Stimulated activated naive B cell treated with anti-CD40 and anti-IgM and Interleukin-4, amounts not matched to agents 10 μg/mL and 1 μg/mL and 100 μg/mL, for 72 hours (primary cell): ENCODE measurements at regions not wholly inside any gene's neighbourhood (a gene's known extent, or its start where the extent isn't known, plus 50 kb on each side); places are given as distances from the start of the nearest gene placed in this dataset.
"Not testable (repeated sequence)": the region's sequence is repeated elsewhere in the genome, so short reads cannot be mapped to it uniquely, and the experiment has no call there.

Source experiments
- ATAC-seq, 2 donors: fragments of 150-1000 bp; cut with Tn5 transposase; replicated peaks; 2 replicates each; pipeline ENCODE4 v1.10.0; 2021; ENCODE audit warnings: moderate library complexity in 1 of 2
- DNase-seq: peaks from one replicate; pipeline ENCODE4 v3.0.0; 2021
- H3K27ac Mint-ChIP-seq: one replicate; pipeline ENCODE4 v1.8.0; 2022; ENCODE audit warnings: mild to moderate bottlenecking, mixed read lengths
- H3K27me3 Mint-ChIP-seq, 2 donors: one replicate each; pipeline ENCODE4 v1.8.0; 2022; ENCODE audit warnings: mixed read lengths in 2 of 2
- H3K36me3 Mint-ChIP-seq, 2 donors: one replicate each; pipeline ENCODE4 v1.8.0; 2022; ENCODE audit warnings: mixed read lengths in 2 of 2, mild to moderate bottlenecking in 1 of 2
- H3K4me1 Mint-ChIP-seq, 2 donors: one replicate each; pipeline ENCODE4 v1.8.0; 2022; ENCODE audit warnings: mixed read lengths in 2 of 2, mild to moderate bottlenecking in 1 of 2
- H3K4me3 Mint-ChIP-seq, 2 donors: one replicate each; pipeline ENCODE4 v1.8.0; 2022; ENCODE audit warnings: mild to moderate bottlenecking in 2 of 2, mixed read lengths in 2 of 2, moderate library complexity in 1 of 2
- H3K9me3 Mint-ChIP-seq, 2 donors: one replicate each; pipeline ENCODE4 v1.8.0; 2022; ENCODE audit warnings: mixed read lengths in 2 of 2, mild to moderate bottlenecking in 1 of 2

DNA sequence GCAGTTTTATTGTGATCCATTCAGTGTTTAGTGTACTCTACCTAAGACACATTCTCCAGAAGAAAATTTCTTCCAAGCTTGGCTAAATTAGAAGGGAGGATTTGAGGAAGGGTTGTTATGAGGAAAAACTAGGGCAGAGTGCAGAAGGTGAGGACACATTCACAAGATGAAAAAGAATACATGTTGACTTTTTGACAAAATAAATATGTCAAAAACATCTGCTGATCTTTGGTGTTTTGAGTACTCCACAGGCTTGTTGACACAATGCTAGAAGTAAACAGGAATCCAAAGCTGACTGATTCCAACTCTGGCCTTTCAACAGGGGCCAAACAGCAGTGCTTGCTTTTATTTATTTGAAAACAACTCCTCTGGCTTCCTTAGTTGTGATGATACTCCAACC lies 125.8 kb upstream of the SLC7A11 start:
- Mint-ChIP-seq H3K4me3 (no peak overlapping the region), H3K27ac (no peak overlapping the region), H3K4me1 (no peaks in the 10 kb centered on the region), H3K27me3 (no peaks in the 10 kb centered on the region), H3K36me3 (no peaks in the 10 kb centered on the region), H3K9me3 (peaks cover 2 to 6% of the 10 kb centered on the region in 2 donors)
- DNase-seq (no peak), ATAC-seq (no peak)

DNA sequence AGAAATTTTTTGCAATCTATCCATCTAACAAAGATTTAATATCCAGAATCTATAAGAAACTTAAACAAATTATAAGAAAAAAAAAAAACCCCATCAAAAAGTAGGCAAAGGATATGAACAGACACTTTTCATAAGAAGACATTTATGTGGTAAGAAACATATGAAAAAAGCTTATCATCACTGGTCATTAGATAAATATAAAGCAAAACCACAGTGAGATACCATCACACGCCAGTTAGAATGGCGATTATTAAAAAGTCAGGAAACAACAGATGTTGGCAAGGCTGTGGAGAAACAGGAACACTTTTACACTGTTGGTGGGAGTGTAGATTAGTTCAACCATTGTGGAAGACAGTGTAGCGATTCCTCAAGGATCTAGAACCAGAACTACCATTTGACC lies 110.3 kb upstream of the SLC7A11 start:
- DNase-seq, H3K9me3 Mint-ChIP-seq, H3K4me1 Mint-ChIP-seq, H3K27me3 Mint-ChIP-seq, H3K4me3 Mint-ChIP-seq, ATAC-seq, H3K36me3 Mint-ChIP-seq, H3K27ac Mint-ChIP-seq: not testable (repeated sequence)

DNA sequence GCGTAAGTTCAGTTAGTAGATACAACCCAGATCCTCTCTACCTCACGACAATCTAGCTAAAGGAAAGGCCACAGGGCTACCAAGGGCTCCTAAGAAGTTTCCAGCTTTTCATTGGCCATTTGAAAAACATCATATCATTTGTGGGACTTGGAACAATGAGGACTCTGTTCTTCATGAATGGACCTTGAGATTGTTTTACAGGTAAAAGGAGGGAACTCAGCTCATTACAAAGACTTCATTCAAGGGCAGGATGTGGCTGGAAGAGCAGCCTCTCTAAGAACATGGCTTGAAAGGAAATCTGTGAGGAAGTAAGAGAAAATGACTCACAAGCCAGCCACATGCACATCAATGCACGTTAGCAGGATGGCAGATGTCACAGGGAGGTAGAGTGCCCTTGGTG lies 105.9 kb upstream of the SLC7A11 start:
- H3K36me3 Mint-ChIP-seq: no peaks in the 10 kb centered on the region
- H3K4me3 Mint-ChIP-seq: no peak overlapping the region
- H3K27me3 Mint-ChIP-seq: no peaks in the 10 kb centered on the region
- peaks cover 0 to 4% of the 10 kb centered on the region in 2 donors for H3K9me3 Mint-ChIP-seq
- ATAC-seq: no peak
- no peaks in the 10 kb centered on the region for H3K4me1 Mint-ChIP-seq
- H3K27ac Mint-ChIP-seq: no peak overlapping the region
- no peak for DNase-seq

DNA sequence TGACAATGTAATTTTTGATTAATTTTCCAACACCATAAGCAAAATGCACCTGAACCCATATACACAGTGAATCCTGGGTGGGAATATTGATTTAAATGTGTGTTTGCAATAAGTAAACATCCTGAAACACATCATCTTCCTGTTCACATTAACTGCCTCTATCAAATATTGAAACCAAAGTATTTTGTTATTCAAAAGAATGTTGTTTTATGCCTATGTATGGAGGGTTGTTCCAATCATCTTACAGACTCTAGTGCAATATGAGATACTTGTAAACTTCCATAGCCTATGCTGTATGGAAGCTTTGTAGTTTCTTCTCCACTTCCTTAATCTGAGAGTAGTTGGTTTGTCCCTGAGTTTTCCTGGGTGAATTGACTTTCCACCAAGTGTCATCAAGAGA lies 105.4 kb upstream of the SLC7A11 start:
- no peak for ATAC-seq
- DNase-seq: no peak
- Mint-ChIP-seq H3K27ac (no peak overlapping the region), H3K36me3 (no peaks in the 10 kb centered on the region), H3K4me1 (no peaks in the 10 kb centered on the region), H3K4me3 (no peak overlapping the region), H3K27me3 (no peaks in the 10 kb centered on the region), H3K9me3 (peaks cover 0 to 2% of the 10 kb centered on the region in 2 donors)

DNA sequence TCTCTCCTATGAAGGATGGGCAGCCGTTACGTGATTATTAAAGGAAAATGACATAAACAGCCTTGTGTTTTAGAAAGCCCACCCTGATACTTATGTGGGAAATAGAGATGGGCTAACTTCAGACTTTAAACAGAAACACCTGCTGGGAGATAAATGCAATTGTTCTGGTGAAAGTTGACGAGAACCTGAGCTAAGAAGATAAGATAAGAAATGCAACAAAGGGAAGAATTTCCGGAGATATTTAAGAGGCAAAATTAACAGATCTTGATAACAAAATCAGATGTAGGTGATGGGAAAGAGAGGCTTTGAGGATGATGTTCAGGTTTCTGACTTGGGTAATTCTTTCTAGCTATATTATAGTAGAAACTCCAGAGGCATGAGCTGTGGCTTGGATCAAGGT lies 102.7 kb upstream of the SLC7A11 start:
- no peaks in the 10 kb centered on the region for H3K27me3 Mint-ChIP-seq
- no peak overlapping the region for H3K4me3 Mint-ChIP-seq
- DNase-seq (no peak), ATAC-seq (no peak)
- no peak overlapping the region for H3K27ac Mint-ChIP-seq
- no peaks in the 10 kb centered on the region for H3K4me1 Mint-ChIP-seq
- no peaks in the 10 kb centered on the region for H3K9me3 Mint-ChIP-seq
- no peaks in the 10 kb centered on the region for H3K36me3 Mint-ChIP-seq

DNA sequence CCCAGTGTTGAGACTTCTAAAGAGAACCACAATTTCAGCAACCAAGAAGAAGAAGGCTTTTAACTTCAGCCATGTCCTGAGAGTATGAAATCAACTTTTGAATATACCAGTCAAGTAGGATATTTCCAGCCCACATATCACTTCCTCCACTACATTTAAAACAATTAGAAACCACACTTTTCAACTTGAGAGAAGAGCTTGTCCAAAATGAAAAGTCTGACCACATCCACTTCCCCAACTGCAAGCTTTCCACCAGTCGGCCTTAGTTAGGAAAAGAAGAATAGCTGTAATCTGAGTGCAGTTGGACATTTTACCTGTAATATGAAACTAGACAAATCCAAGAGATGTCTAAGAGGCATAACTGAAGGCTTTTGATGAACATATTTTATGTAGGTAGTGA lies 101.9 kb upstream of the SLC7A11 start:
- DNase-seq: no peak
- Mint-ChIP-seq H3K4me3 (no peak overlapping the region), H3K36me3 (no peaks in the 10 kb centered on the region), H3K27ac (no peak overlapping the region), H3K4me1 (no peaks in the 10 kb centered on the region), H3K27me3 (no peaks in the 10 kb centered on the region), H3K9me3 (no peaks in the 10 kb centered on the region)
- ATAC-seq: no peak

DNA sequence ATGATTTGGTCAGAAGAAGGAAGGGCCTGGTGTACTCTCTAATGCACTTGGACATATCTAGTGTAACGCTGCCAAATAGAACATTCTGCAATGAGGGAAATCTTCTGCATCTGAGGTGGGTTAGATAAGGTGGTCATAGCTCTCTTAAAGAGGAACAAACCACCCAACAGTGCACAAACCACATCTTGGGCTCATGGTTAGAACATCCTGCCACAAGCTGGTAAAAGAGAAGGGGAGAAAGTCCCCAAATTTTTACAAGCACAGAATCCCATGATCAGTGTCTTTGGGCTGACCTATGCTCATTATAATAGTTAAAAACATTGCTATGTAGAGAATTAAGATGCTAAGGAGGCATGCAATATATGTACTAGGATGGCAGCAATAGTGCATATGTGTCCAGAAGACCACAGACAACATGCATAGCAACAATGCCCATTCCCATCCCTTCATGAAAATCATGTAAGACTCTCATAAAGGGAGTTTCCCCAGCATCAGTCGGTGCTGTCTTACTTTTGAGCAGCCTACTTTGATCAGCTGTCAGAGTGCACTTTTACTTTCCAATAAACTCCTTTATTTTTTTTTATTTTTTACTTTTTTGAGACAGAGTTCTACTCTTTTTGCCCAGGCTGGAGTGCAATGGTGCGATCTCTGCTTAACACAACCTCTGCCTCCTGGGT lies 99.7 kb upstream of the SLC7A11 start:
- DNase-seq (no peak), ATAC-seq (peak; percentile 83 to 88)
- H3K4me1 Mint-ChIP-seq: no peaks in the 10 kb centered on the region
- H3K4me3 Mint-ChIP-seq: no peak overlapping the region
- H3K36me3 Mint-ChIP-seq: no peaks in the 10 kb centered on the region
- no peaks in the 10 kb centered on the region for H3K27me3 Mint-ChIP-seq
- no peaks in the 10 kb centered on the region for H3K9me3 Mint-ChIP-seq
- H3K27ac Mint-ChIP-seq: no peak overlapping the region

DNA sequence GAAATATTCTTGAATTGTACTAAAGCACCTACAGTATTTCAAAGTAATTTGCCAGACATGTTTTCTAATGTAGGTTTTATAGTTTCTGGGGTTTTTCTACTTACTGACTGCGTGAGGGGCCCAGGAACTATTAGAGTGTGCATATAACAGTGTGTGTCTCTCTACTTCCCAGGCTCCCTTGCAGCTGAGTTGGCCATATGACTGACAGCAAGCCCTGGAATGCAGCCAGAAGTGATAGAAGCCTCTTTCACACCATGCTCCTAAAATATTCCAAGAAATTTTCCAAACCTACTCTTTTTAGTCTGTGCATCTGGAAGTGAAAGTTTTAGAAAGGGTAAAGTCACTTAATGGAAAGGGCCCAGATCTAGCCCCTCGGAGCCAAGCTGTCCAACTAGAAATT lies 96.7 kb upstream of the SLC7A11 start:
- ATAC-seq (no peak), DNase-seq (no peak)
- Mint-ChIP-seq H3K4me3 (no peak overlapping the region), H3K27me3 (peaks cover 0 to 5% of the 10 kb centered on the region in 2 donors), H3K9me3 (no peaks in the 10 kb centered on the region), H3K4me1 (no peaks in the 10 kb centered on the region), H3K27ac (no peak overlapping the region), H3K36me3 (no peaks in the 10 kb centered on the region)

DNA sequence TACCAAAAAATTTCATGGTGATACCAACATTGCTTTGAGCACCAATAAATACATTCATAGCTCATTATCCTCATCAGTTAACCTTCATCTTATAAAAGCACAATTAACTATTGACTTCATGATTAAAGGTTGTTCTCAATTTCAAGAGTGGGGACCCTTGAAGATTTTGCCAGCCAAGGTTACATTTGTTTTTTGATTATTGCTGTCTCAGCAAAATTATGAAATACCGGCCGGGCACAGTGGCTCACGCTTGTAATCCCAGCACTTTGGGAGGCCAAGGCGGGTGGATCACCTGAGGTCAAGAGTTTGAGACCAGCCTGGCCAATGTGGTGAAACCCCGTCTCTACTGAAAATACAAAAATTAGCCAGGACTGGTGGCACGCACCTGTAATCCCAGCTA lies 96.1 kb upstream of the SLC7A11 start:
- not testable (repeated sequence) for H3K4me1 Mint-ChIP-seq, H3K9me3 Mint-ChIP-seq, H3K27ac Mint-ChIP-seq, ATAC-seq, H3K36me3 Mint-ChIP-seq, H3K4me3 Mint-ChIP-seq, DNase-seq, H3K27me3 Mint-ChIP-seq

DNA sequence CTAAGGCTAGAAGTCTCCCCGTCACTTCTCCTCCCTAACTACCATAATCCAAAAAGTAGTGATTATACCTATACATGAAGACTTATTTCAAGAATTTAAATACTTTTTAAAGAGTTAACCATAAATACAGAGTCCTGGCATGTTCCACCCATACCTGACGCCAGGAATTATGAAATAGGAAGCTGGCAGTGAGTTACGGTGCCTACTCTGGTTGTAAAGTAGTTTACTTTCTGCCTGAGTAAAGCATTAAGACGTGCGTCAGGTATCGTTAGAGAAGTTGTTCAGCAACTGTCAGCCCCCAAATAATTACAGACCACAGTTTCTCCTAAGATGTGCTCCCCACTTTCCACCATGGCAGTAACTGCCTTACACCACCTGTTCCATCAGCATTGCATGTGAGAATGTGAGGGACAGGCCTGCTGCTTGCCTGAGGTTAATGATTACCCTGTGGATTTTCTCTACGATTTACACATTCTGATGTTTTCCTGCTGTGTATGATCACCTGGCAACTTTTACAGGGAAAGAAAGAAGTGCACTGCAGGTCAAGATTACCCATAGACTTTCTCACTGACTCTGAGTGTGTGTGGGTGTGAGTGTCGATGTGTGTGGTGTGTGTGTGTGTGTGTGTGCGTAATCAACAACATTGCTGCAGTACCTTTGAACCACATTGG lies 92.3 kb upstream of the SLC7A11 start:
- Mint-ChIP-seq H3K36me3 (no peaks in the 10 kb centered on the region), H3K27ac (no peak overlapping the region), H3K4me1 (peaks cover 0 to 2% of the 10 kb centered on the region in 2 donors), H3K27me3 (peaks cover 0 to 5% of the 10 kb centered on the region in 2 donors), H3K9me3 (peaks cover 10% of the 10 kb centered on the region in 2 donors), H3K4me3 (no peak overlapping the region)
- ATAC-seq (no peak), DNase-seq (no peak)

DNA sequence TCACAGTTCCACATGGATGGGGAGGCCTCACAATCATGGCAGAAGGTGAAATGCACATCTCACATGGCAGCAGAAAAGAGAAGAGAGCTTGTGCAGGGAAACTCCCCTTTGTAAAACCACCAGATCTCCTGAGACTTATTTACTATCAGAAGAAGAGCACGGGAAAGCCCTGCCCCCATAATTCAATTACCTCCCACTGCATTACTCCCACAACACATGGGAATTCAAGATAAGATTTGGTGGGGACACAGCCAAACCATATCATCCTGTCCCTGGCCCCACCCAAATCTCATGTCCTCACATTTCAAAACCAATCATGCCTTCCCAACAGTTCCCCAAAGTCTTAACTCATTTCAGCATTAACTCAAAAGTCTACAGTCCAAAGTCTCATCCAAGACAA lies 90.3 kb upstream of the SLC7A11 start:
- H3K27me3 Mint-ChIP-seq, DNase-seq, H3K36me3 Mint-ChIP-seq, H3K27ac Mint-ChIP-seq, ATAC-seq, H3K4me3 Mint-ChIP-seq, H3K4me1 Mint-ChIP-seq: not testable (repeated sequence)
- peaks cover 10% of the 10 kb centered on the region in 2 donors for H3K9me3 Mint-ChIP-seq

DNA sequence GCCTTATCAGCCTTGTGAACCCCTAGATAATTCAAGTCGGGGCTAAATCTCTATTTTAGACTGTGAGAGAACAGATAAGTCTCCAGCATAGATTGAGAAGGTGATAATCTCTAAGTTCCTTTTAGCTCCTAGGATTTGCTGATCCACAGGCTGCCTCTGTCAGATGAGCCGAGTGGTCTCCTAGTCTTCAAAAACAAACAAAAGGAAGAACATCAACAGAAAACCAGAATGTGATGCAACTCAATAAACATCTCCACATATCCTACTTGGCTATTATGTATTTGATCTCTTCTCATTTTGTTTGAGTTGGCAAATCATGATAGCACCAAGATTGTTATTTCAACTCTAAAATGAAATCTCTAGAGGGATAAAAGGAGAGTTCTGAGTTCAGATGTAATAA lies 88.4 kb upstream of the SLC7A11 start:
- H3K4me1 Mint-ChIP-seq: peaks cover 0 to 2% of the 10 kb centered on the region in 2 donors

DNA sequence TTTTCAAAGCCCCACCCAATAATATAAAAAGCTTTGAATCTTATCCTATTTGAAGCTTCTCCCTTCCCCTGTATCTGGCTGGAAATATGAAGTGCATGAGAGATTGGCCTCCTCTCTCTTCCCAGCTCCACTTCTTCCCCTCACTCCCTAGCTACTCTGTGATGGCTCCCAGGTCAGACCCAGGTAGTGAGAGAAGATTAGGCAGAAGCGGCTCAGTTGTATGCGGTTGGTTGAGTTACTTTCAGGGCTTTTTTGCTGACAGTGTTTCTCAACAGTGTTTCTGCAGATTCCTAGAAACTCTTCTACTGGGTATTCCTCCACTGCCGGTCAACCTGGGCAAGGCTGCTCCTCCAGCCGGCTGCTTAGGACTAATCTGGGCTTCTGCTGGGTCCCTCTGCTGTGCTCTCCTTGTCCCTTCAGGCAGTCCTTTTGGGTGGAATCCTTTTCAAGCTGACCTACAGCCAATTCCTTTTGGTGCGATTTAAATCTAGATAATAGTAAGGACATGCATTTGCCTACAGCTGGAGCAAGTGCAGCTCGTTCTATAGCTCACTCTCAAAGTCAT lies 87.4 kb upstream of the SLC7A11 start:
- no peak for ATAC-seq
- Mint-ChIP-seq H3K27ac (no peak overlapping the region), H3K4me3 (no peak overlapping the region)

More for the DNA sequence above, 88.4 kb upstream of the SLC7A11 start:
- no peak for DNase-seq
- H3K36me3 Mint-ChIP-seq: no peaks in the 10 kb centered on the region
- no peak overlapping the region for H3K4me3 Mint-ChIP-seq
- no peak for ATAC-seq
- no peak overlapping the region for H3K27ac Mint-ChIP-seq
- H3K27me3 Mint-ChIP-seq: peaks cover 0 to 3% of the 10 kb centered on the region in 2 donors
- H3K9me3 Mint-ChIP-seq: peaks cover 10% of the 10 kb centered on the region in 2 donors

DNA sequence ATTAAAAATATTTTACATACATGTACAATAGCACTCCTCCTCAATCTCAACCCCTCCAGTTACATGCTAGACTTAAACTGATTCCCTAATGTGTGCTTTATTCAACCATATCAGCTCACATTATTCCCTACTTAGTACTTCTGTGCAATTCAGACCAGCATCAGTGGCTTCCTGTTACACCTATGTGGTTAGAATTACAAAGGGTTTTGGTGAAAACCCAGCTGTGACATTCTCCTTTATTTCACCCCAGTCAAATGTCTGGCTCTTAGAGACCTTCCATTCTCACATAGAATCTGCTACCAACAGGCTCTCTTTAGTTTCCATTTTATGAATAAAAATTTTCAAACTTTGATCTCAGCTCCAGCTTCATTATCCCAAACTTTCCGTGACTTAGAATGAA lies 85.2 kb upstream of the SLC7A11 start:
- H3K27me3 Mint-ChIP-seq: no peaks in the 10 kb centered on the region
- H3K4me1 Mint-ChIP-seq: no peaks in the 10 kb centered on the region
- H3K27ac Mint-ChIP-seq: no peak overlapping the region
- H3K36me3 Mint-ChIP-seq: no peaks in the 10 kb centered on the region
- H3K9me3 Mint-ChIP-seq: peaks cover 3 to 6% of the 10 kb centered on the region in 2 donors
- H3K4me3 Mint-ChIP-seq: no peak overlapping the region
- DNase-seq (no peak), ATAC-seq (no peak)

More for the DNA sequence above, 87.4 kb upstream of the SLC7A11 start:
- Mint-ChIP-seq H3K36me3 (no peaks in the 10 kb centered on the region), H3K27me3 (no peaks in the 10 kb centered on the region), H3K4me1 (peaks cover 0 to 2% of the 10 kb centered on the region in 2 donors), H3K9me3 (peaks cover 10% of the 10 kb centered on the region in 2 donors)
- DNase-seq: no peak

DNA sequence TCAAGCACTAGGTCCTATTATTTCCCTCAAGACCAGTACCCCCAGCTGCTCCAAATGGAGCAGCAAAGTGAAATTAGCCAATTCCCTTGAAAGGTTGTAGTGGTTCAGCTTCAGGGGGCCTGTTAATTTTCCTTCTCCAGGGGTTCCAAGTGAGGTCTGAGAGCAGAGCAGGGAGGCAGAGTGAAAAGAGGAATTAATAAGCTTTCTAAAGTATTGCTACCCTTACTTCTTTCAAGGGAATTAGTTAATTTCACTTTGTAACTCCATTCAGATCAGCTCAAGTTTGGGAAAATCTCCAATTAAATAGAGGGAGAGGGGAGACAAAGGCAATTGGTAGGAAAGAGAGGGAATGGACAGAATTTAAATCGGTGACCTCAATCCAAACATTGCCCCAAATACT lies 78.7 kb upstream of the SLC7A11 start:
- H3K36me3 Mint-ChIP-seq: no peaks in the 10 kb centered on the region
- no peak overlapping the region for H3K27ac Mint-ChIP-seq
- no peak for DNase-seq
- no peaks in the 10 kb centered on the region for H3K4me1 Mint-ChIP-seq
- H3K9me3 Mint-ChIP-seq: peaks cover 0 to 4% of the 10 kb centered on the region in 2 donors
- no peak overlapping the region for H3K4me3 Mint-ChIP-seq
- ATAC-seq: no peak
- no peaks in the 10 kb centered on the region for H3K27me3 Mint-ChIP-seq
